ENCODE measurements at regions not wholly inside any gene's neighbourhood (a gene's known extent, or its start where the extent isn't known, plus 50 kb on each side); places are given as distances from the start of the nearest gene placed in this dataset.

GRCh38 chr2:220673151-220673874 is 898.8 kb downstream of the EPHA4 start:
- no peak for DNase-seq

GRCh38 chr2:220674033-220674432 is 898.1 kb downstream of the EPHA4 start:
- DNase-seq = no peak

- no peak for DNase-seq
These were observed 895.4 kb downstream of the EPHA4 start for GRCh38 chr2:220676695-220677094.

GRCh38 chr2:220678943-220679342 is 893.2 kb downstream of the EPHA4 start:
- DNase-seq = no peak

GRCh38 chr2:220682616-220683015 is 889.5 kb downstream of the EPHA4 start:
- no peak for DNase-seq

GRCh38 chr2:220684099-220684498 is 888.0 kb downstream of the EPHA4 start:
- DNase-seq = no peak

GRCh38 chr2:220687231-220687843 is 884.8 kb downstream of the EPHA4 start:
- DNase-seq = peak; percentile 53 to 67

GRCh38 chr2:220695397-220696279 is 876.5 kb downstream of the EPHA4 start:
- no peak for DNase-seq

GRCh38 chr2:220696280-220696669 is 875.8 kb downstream of the EPHA4 start:
- no peak for DNase-seq

- DNase-seq = no peak
These were observed 875.1 kb downstream of the EPHA4 start for GRCh38 chr2:220697011-220697410.

GRCh38 chr2:220701115-220701514 is 871.0 kb downstream of the EPHA4 start:
- DNase-seq = no peak

GRCh38 chr2:220703279-220703678 is 868.8 kb downstream of the EPHA4 start:
- no peak for DNase-seq

GRCh38 chr2:220704081-220704480 is 868.0 kb downstream of the EPHA4 start:
- no peak for DNase-seq

- DNase-seq = no peak
These were observed 867.3 kb downstream of the EPHA4 start for GRCh38 chr2:220704810-220705209.

- no peak for DNase-seq
These were observed 866.4 kb downstream of the EPHA4 start for GRCh38 chr2:220705678-220706077.

GRCh38 chr2:220707261-220707660 is 864.8 kb downstream of the EPHA4 start:
- DNase-seq = no peak

GRCh38 chr2:220708366-220708765 is 863.7 kb downstream of the EPHA4 start:
- DNase-seq = no peak

GRCh38 chr2:220717283-220717682 is 854.8 kb downstream of the EPHA4 start:
- no peak for DNase-seq

- no peak for DNase-seq
These were observed 835.3 kb downstream of the EPHA4 start for GRCh38 chr2:220736778-220737177.

GRCh38 chr2:220743203-220743602 is 828.9 kb downstream of the EPHA4 start:
- no peak for DNase-seq

GRCh38 chr2:220744861-220745260 is 827.2 kb downstream of the EPHA4 start:
- DNase-seq = no peak

- DNase-seq = no peak
These were observed 826.4 kb downstream of the EPHA4 start for GRCh38 chr2:220745682-220746081.

GRCh38 chr2:220747736-220748135 is 824.4 kb downstream of the EPHA4 start:
- no peak for DNase-seq
